K562 (cell line): ENCODE measurements at regions not wholly inside any gene's neighbourhood (a gene's known extent, or its start where the extent isn't known, plus 50 kb on each side); places are given as distances from the start of the nearest gene placed in this dataset.

Source experiments
- PRPF4 ChIP-seq: fragments of 200-400 bp; formaldehyde crosslinking; IDR thresholded peaks from one replicate; pipeline ENCODE4 v1.6.1; 2017; ENCODE audit warnings: low read length, low read depth, mild to moderate bottlenecking; ENCODE audit not compliant: insufficient read depth, poor library complexity, severe bottlenecking
- TAF1 ChIP-seq: IDR thresholded peaks from 2 replicates; pipeline ENCODE4 v1.6.1; 2011; ENCODE audit warnings: mild to moderate bottlenecking, low read length, moderate library complexity; ENCODE audit not compliant: insufficient read depth, control insufficient read depth, severe bottlenecking; ENCODE audit errors: extremely low read depth
- ZNF324 ChIP-seq: fragments of 250-450 bp; sonication (Bioruptor Pico); IDR thresholded peaks from 2 replicates; pipeline ENCODE4 v1.4.0; 2020; ENCODE audit warnings: mild to moderate bottlenecking
- TF ChIP-seq, protein P1 (sequence below), 3 experiments: IDR thresholded peaks in 2 of 3; conservative IDR thresholded peaks in 1 of 3; 2 replicates each; pipeline ENCODE4 v1.5.1; 2011 to 2012; ENCODE audit warnings: low read length in 3 of 3, mild to moderate bottlenecking in 3 of 3, control low read depth in 2 of 3, improper control_type of control experiment in 1 of 3, inconsistent platforms in 1 of 3, low read depth in 1 of 3, mixed read lengths in 1 of 3, moderate library complexity in 1 of 3; ENCODE audit not compliant: insufficient read depth in 2 of 3
- TF ChIP-seq, protein P2 (sequence below): sonication (generic); formaldehyde crosslinking; IDR thresholded peaks from 2 replicates; pipeline ENCODE4 v1.8.0; 2023; ENCODE audit warnings: mild to moderate bottlenecking, missing genetic modification reagents

- TF ChIP-seq TAF1 (no peak), PRPF4 (no peak), ZNF324 (CRISPR knock-in tag) (no peak)
- TF ChIP-seq, protein P1, sequence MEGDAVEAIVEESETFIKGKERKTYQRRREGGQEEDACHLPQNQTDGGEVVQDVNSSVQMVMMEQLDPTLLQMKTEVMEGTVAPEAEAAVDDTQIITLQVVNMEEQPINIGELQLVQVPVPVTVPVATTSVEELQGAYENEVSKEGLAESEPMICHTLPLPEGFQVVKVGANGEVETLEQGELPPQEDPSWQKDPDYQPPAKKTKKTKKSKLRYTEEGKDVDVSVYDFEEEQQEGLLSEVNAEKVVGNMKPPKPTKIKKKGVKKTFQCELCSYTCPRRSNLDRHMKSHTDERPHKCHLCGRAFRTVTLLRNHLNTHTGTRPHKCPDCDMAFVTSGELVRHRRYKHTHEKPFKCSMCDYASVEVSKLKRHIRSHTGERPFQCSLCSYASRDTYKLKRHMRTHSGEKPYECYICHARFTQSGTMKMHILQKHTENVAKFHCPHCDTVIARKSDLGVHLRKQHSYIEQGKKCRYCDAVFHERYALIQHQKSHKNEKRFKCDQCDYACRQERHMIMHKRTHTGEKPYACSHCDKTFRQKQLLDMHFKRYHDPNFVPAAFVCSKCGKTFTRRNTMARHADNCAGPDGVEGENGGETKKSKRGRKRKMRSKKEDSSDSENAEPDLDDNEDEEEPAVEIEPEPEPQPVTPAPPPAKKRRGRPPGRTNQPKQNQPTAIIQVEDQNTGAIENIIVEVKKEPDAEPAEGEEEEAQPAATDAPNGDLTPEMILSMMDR (IDR thresholded peaks at IDR 0.05 in 2 of 3, conservative IDR thresholded peaks at IDR 0.05 in 1 of 3; ENCODE audit: insufficient read depth in 2 of 3, low read depth in 1 of 3, low read length in 3 of 3): no peak
- TF ChIP-seq, protein P2, sequence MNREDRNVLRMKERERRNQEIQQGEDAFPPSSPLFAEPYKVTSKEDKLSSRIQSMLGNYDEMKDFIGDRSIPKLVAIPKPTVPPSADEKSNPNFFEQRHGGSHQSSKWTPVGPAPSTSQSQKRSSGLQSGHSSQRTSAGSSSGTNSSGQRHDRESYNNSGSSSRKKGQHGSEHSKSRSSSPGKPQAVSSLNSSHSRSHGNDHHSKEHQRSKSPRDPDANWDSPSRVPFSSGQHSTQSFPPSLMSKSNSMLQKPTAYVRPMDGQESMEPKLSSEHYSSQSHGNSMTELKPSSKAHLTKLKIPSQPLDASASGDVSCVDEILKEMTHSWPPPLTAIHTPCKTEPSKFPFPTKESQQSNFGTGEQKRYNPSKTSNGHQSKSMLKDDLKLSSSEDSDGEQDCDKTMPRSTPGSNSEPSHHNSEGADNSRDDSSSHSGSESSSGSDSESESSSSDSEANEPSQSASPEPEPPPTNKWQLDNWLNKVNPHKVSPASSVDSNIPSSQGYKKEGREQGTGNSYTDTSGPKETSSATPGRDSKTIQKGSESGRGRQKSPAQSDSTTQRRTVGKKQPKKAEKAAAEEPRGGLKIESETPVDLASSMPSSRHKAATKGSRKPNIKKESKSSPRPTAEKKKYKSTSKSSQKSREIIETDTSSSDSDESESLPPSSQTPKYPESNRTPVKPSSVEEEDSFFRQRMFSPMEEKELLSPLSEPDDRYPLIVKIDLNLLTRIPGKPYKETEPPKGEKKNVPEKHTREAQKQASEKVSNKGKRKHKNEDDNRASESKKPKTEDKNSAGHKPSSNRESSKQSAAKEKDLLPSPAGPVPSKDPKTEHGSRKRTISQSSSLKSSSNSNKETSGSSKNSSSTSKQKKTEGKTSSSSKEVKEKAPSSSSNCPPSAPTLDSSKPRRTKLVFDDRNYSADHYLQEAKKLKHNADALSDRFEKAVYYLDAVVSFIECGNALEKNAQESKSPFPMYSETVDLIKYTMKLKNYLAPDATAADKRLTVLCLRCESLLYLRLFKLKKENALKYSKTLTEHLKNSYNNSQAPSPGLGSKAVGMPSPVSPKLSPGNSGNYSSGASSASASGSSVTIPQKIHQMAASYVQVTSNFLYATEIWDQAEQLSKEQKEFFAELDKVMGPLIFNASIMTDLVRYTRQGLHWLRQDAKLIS (CRISPR knock-in tag): no peak
These were observed 151.2 kb downstream of the CBLN1 start for GRCh38 chr16:49130397-49130796.
